Parathyroid adenoma (tissue), 2 donors: ENCODE measurements at regions not wholly inside any gene's neighbourhood (a gene's known extent, or its start where the extent isn't known, plus 50 kb on each side); places are given as distances from the start of the nearest gene placed in this dataset.

Experiments used
- H2AFZ ChIP-seq: fragments of 300-600 bp; sonication (generic); one replicate; pipeline ENCODE4 v1.7.0; 2017; ENCODE audit warnings: antibody characterized with exemption, mild to moderate bottlenecking
- H3K27ac ChIP-seq: fragments of 300-600 bp; sonication (generic); one replicate; pipeline ENCODE4 v1.7.0; 2017
- H3K27me3 ChIP-seq: fragments of 300-600 bp; sonication (generic); one replicate; pipeline ENCODE4 v1.7.0; 2017; ENCODE audit warnings: low read length; ENCODE audit not compliant: control insufficient read depth, insufficient read depth
- H3K36me3 ChIP-seq: fragments of 300-600 bp; sonication (generic); one replicate; pipeline ENCODE4 v1.7.0; 2017; ENCODE audit warnings: low read length; ENCODE audit not compliant: control insufficient read depth, insufficient read depth
- H3K4me1 ChIP-seq: fragments of 300-600 bp; sonication (generic); one replicate; pipeline ENCODE4 v1.7.0; 2017; ENCODE audit warnings: control low read depth
- H3K4me2 ChIP-seq: fragments of 300-600 bp; sonication (generic); one replicate; pipeline ENCODE4 v1.7.0; 2017; ENCODE audit warnings: low read length
- H3K4me3 ChIP-seq: fragments of 300-600 bp; sonication (generic); one replicate; pipeline ENCODE4 v1.7.0; 2017; ENCODE audit warnings: low read depth, low read length
- H3K79me2 ChIP-seq: fragments of 300-600 bp; sonication (generic); one replicate; pipeline ENCODE4 v1.7.0; 2017; ENCODE audit warnings: control low read depth
- H3K9ac ChIP-seq: fragments of 300-600 bp; sonication (generic); one replicate; pipeline ENCODE4 v1.7.0; 2017; ENCODE audit warnings: mild to moderate bottlenecking
- H3K9me3 ChIP-seq: fragments of 300-600 bp; sonication (generic); one replicate; pipeline ENCODE4 v1.7.0; 2017; ENCODE audit warnings: low read length; ENCODE audit not compliant: control insufficient read depth
- TF ChIP-seq, protein P1 (sequence below): fragments of 300-600 bp; sonication (generic); IDR thresholded peaks from one replicate; pipeline ENCODE4 v1.7.0; 2017; ENCODE audit warnings: antibody characterized with exemption, mild to moderate bottlenecking
- donor health status: primary hyperparathyroidism.

DNA sequence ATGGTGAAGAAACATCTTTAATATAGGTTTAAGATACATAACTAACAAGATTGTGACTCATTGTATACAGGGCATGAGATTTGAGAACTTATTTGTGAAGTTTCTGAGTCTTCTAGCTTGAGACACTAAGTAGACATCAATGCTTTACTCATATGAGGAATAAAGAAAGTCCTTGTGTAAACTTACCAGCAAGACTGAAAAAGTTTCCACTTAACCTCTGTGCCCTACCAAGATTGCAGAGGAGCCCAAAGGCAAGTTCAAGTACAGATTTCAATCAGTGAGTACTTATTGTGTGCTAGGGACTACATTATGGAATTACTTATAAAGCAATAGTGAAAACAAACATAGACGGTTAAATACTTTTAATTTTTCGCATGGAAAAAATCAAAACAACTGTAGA is 1041.2 kb upstream of the CELF4 start:
- Histone ChIP-seq H3K4me3 (no peak overlapping the region), H3K9me3 (no peaks in the 10 kb centered on the region), H2AFZ (no peak overlapping the region), H3K4me1 (no peaks in the 10 kb centered on the region), H3K36me3 (no peaks in the 10 kb centered on the region), H3K79me2 (no peaks in the 10 kb centered on the region), H3K27me3 (no peaks in the 10 kb centered on the region), H3K27ac (no peak overlapping the region), H3K4me2 (no peak overlapping the region), H3K9ac (no peak overlapping the region)
- TF ChIP-seq, protein P1, sequence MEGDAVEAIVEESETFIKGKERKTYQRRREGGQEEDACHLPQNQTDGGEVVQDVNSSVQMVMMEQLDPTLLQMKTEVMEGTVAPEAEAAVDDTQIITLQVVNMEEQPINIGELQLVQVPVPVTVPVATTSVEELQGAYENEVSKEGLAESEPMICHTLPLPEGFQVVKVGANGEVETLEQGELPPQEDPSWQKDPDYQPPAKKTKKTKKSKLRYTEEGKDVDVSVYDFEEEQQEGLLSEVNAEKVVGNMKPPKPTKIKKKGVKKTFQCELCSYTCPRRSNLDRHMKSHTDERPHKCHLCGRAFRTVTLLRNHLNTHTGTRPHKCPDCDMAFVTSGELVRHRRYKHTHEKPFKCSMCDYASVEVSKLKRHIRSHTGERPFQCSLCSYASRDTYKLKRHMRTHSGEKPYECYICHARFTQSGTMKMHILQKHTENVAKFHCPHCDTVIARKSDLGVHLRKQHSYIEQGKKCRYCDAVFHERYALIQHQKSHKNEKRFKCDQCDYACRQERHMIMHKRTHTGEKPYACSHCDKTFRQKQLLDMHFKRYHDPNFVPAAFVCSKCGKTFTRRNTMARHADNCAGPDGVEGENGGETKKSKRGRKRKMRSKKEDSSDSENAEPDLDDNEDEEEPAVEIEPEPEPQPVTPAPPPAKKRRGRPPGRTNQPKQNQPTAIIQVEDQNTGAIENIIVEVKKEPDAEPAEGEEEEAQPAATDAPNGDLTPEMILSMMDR, result no peak

DNA sequence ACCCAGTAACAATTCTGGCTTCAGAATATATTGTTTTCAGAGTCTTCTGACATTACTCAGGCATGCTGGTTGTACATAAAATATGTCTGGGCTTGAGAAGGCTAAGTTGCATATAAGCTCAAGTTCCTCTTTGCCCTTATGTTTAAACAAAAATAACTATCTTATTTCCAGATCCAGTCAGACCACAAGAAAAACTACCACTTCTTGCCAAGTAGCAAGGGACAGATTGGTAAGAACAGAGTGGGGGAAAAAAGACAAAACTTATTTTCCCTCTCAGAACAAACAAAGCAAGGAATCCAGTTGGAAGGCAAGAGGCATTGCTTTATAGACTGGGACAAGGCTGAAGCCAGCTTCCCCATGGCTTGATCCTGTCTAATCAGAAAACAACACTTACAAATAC is 1036.7 kb upstream of the CELF4 start:
- Histone ChIP-seq H3K4me2 (no peak overlapping the region), H3K9me3 (no peaks in the 10 kb centered on the region), H3K27me3 (no peaks in the 10 kb centered on the region), H3K27ac (no peak overlapping the region), H3K4me1 (no peaks in the 10 kb centered on the region), H3K79me2 (no peaks in the 10 kb centered on the region), H3K9ac (no peak overlapping the region), H3K36me3 (no peaks in the 10 kb centered on the region), H3K4me3 (no peak overlapping the region), H2AFZ (no peak overlapping the region)
- TF ChIP-seq, protein P1, result no peak

GRCh38 chr18:38587571-38587970 is 1022.0 kb upstream of the CELF4 start:
- no peak overlapping the region for H2AFZ ChIP-seq
- no peaks in the 10 kb centered on the region for H3K36me3 ChIP-seq
- H3K27ac ChIP-seq, result no peak overlapping the region
- TF ChIP-seq, protein P1, result no peak
- no peak overlapping the region for H3K9ac ChIP-seq
- H3K4me2 ChIP-seq, result no peak overlapping the region
- H3K27me3 ChIP-seq, result no peaks in the 10 kb centered on the region
- no peak overlapping the region for H3K4me3 ChIP-seq
- no peaks in the 10 kb centered on the region for H3K9me3 ChIP-seq
- no peaks in the 10 kb centered on the region for H3K4me1 ChIP-seq
- no peaks in the 10 kb centered on the region for H3K79me2 ChIP-seq

GRCh38 chr18:38586327-38586726 is 1020.7 kb upstream of the CELF4 start:
- H3K4me1 ChIP-seq, result no peaks in the 10 kb centered on the region
- no peaks in the 10 kb centered on the region for H3K79me2 ChIP-seq
- H3K9ac ChIP-seq, result no peak overlapping the region
- H3K27ac ChIP-seq, result no peak overlapping the region
- no peak overlapping the region for H2AFZ ChIP-seq
- no peaks in the 10 kb centered on the region for H3K9me3 ChIP-seq
- TF ChIP-seq, protein P1, result no peak
- H3K36me3 ChIP-seq, result no peaks in the 10 kb centered on the region
- H3K4me2 ChIP-seq, result no peak overlapping the region
- H3K4me3 ChIP-seq, result no peak overlapping the region
- H3K27me3 ChIP-seq, result no peaks in the 10 kb centered on the region

GRCh38 chr18:38579764-38580163 is 1014.2 kb upstream of the CELF4 start:
- Histone ChIP-seq H3K27ac (no peak overlapping the region), H3K36me3 (no peaks in the 10 kb centered on the region), H3K4me1 (no peaks in the 10 kb centered on the region), H3K79me2 (no peaks in the 10 kb centered on the region), H3K4me3 (no peak overlapping the region), H3K4me2 (no peak overlapping the region), H3K9me3 (no peaks in the 10 kb centered on the region), H3K27me3 (no peaks in the 10 kb centered on the region), H3K9ac (no peak overlapping the region), H2AFZ (no peak overlapping the region)
- TF ChIP-seq, protein P1, result no peak
